HL-60 (cell line): ENCODE measurements at regions not wholly inside any gene's neighbourhood (a gene's known extent, or its start where the extent isn't known, plus 50 kb on each side); places are given as distances from the start of the nearest gene placed in this dataset.

ENCODE experiments used
- DNase-seq, 2 experiments: peaks; one replicate each; pipeline ENCODE4 v3.0.0-alpha.2; 2010 to 2020; ENCODE audit warnings: low read depth in 1 of 2, low spot score in 1 of 2
- H3K27ac ChIP-seq: fragments of 250-450 bp; sonication (Bioruptor Pico); replicated peaks from 2 replicates; pipeline ENCODE4 v1.5.1; 2020; ENCODE audit warnings: mild to moderate bottlenecking, moderate library complexity
- H3K27me3 ChIP-seq: fragments of 250-450 bp; sonication (Bioruptor Pico); 2 replicates; pipeline ENCODE4 v1.5.1; 2021; ENCODE audit warnings: mild to moderate bottlenecking, moderate library complexity; ENCODE audit not compliant: insufficient read depth, poor library complexity, severe bottlenecking
- H3K4me3 ChIP-seq: replicated peaks from 2 replicates; pipeline ENCODE4 v1.5.1; 2011; ENCODE audit warnings: mild to moderate bottlenecking, control low read depth, low read length; ENCODE audit not compliant: insufficient read depth
- GABPA ChIP-seq: IDR thresholded peaks from 2 replicates; pipeline ENCODE4 v1.6.1; 2012; ENCODE audit warnings: low read depth
- POLR2AphosphoS5 ChIP-seq: IDR thresholded peaks from 2 replicates; pipeline ENCODE4 v1.6.1; 2012; ENCODE audit warnings: low read depth
- SPI1 ChIP-seq: IDR thresholded peaks from 2 replicates; pipeline ENCODE4 v1.6.1; 2012; ENCODE audit warnings: low read depth, mild to moderate bottlenecking, borderline replicate concordance
- TF ChIP-seq, protein P1 (sequence below): IDR thresholded peaks from one replicate; pipeline ENCODE4 v1.5.1; 2011; ENCODE audit warnings: low read length, control low read depth, inconsistent platforms; ENCODE audit not compliant: insufficient read depth
- TF ChIP-seq, protein P2 (sequence below): IDR thresholded peaks from 2 replicates; pipeline ENCODE4 v1.6.1; 2012; ENCODE audit warnings: low read depth; ENCODE audit not compliant: insufficient replicate concordance

DNA sequence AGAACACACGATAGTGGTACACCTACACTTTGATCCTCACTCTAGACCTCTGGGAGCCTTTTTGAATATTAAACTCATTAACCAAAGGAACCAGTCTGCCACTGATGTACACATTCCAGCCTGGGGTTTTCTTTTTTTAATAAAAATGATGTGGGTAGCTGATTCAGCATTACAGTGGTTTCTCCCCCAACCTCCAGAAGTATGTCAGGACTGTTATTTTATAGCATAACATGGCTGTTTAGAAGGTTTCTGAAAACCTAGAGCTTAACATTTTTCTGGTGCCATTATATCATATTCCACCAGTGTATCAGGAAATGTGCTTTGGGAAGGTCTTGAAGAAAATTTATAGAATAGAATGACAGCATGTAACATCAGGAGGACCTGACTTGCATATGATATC is 540.9 kb upstream of the WWC1 start:
- Histone ChIP-seq H3K4me3 (no peak overlapping the region), H3K27me3 (no peaks in the 10 kb centered on the region), H3K27ac (no peak overlapping the region)
- no peak for TF ChIP-seq POLR2AphosphoS5
- no peak for TF ChIP-seq GABPA
- TF ChIP-seq, protein P1, sequence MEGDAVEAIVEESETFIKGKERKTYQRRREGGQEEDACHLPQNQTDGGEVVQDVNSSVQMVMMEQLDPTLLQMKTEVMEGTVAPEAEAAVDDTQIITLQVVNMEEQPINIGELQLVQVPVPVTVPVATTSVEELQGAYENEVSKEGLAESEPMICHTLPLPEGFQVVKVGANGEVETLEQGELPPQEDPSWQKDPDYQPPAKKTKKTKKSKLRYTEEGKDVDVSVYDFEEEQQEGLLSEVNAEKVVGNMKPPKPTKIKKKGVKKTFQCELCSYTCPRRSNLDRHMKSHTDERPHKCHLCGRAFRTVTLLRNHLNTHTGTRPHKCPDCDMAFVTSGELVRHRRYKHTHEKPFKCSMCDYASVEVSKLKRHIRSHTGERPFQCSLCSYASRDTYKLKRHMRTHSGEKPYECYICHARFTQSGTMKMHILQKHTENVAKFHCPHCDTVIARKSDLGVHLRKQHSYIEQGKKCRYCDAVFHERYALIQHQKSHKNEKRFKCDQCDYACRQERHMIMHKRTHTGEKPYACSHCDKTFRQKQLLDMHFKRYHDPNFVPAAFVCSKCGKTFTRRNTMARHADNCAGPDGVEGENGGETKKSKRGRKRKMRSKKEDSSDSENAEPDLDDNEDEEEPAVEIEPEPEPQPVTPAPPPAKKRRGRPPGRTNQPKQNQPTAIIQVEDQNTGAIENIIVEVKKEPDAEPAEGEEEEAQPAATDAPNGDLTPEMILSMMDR: no peak
- no peak for TF ChIP-seq SPI1
- TF ChIP-seq, protein P2, sequence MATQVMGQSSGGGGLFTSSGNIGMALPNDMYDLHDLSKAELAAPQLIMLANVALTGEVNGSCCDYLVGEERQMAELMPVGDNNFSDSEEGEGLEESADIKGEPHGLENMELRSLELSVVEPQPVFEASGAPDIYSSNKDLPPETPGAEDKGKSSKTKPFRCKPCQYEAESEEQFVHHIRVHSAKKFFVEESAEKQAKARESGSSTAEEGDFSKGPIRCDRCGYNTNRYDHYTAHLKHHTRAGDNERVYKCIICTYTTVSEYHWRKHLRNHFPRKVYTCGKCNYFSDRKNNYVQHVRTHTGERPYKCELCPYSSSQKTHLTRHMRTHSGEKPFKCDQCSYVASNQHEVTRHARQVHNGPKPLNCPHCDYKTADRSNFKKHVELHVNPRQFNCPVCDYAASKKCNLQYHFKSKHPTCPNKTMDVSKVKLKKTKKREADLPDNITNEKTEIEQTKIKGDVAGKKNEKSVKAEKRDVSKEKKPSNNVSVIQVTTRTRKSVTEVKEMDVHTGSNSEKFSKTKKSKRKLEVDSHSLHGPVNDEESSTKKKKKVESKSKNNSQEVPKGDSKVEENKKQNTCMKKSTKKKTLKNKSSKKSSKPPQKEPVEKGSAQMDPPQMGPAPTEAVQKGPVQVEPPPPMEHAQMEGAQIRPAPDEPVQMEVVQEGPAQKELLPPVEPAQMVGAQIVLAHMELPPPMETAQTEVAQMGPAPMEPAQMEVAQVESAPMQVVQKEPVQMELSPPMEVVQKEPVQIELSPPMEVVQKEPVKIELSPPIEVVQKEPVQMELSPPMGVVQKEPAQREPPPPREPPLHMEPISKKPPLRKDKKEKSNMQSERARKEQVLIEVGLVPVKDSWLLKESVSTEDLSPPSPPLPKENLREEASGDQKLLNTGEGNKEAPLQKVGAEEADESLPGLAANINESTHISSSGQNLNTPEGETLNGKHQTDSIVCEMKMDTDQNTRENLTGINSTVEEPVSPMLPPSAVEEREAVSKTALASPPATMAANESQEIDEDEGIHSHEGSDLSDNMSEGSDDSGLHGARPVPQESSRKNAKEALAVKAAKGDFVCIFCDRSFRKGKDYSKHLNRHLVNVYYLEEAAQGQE: no peak
- DNase-seq: no peak

DNA sequence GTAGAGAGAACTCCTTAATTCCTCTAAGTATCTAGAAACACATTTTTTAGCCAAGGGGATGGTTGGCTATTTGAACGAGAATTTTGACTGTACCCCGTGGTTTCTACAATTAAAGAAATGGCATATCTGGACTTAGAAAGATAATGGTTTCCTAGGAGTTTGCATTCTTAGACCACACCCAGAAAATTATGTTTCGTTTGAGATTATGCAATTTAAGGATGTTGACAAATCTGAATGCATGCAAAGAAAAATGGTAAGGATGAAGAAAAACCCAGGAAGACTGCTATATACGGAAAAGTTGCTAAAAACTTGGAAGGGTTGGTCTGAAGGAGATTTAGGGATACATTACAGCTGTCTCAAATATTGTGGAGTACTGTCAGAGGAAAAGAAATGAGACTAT is 538.5 kb upstream of the WWC1 start:
- TF ChIP-seq GABPA (no peak), SPI1 (no peak)
- no peak for DNase-seq
- no peak overlapping the region for H3K4me3 ChIP-seq
- no peak overlapping the region for H3K27ac ChIP-seq
- no peaks in the 10 kb centered on the region for H3K27me3 ChIP-seq

DNA sequence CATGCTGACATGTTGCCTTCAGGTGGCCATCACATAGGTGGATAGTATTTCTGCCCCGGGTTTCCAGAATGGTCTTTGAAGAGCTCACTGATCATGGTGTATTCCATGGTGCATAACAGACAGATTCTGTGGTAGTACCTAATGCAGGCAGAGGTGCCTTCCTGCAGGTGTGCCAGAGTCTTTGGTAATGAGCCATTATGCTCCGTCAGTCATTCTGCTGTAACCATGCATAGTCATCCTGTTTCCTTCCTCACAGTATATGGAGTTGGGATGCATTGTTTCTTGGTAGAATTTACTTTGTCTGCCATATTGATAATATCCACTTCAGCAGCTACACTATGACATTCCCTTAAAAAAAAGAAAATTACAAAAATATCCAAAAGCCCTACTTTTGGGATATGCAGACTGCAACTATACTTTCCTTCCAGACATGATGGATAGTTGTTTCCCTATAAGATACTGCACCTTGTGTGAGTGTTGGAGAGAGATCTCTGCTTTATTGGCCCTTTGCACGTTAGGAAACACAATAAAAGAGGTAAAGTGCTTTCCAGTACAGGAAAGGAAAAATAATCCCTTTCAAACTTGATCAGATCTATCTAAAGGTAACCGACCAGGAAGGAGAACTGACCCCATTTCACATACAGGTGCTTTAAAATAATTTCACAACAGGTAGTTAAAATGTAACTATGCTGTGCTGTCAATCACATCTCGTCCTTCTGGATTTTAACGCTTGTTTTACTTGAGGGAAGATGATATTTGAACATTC is 537.5 kb upstream of the WWC1 start:
- TF ChIP-seq, protein P2: no peak
- TF ChIP-seq, protein P1: no peak
- TF ChIP-seq GABPA (no peak), POLR2AphosphoS5 (no peak), SPI1 (no peak)
- H3K4me3 ChIP-seq: no peak overlapping the region

DNA sequence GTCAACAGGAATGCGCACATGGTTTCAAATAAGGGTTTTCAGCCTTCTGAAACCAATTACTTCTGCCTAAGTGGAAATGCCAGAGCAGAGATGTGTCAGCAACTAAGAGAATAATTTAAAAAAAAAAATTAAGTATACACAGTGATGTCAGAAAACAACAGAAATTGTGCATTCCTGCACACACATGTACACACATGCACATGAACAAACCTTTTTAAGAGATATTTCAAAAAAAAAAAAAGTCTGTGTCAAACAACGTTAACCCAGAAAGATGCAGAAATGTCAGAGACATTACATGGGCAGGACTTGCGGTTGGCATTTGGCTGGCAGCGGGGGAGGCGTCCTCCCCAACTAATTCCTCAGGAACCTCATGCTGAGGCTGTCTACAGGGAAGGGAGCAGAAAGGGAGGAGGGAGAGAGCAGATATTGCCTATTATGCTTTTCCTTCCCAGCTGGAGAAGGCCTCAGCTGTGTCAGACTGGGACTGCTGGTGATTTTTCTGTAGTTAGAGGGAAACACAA is 536.9 kb upstream of the WWC1 start:
- Histone ChIP-seq H3K27ac (no peak overlapping the region), H3K4me3 (no peak overlapping the region), H3K27me3 (no peaks in the 10 kb centered on the region)
- TF ChIP-seq SPI1: no peak
- TF ChIP-seq GABPA: no peak
- TF ChIP-seq, protein P2: no peak
- TF ChIP-seq, protein P1: no peak
- TF ChIP-seq POLR2AphosphoS5: no peak
- no peak for DNase-seq

More for the DNA sequence above, 537.5 kb upstream of the WWC1 start:
- H3K27me3 ChIP-seq: no peaks in the 10 kb centered on the region
- H3K27ac ChIP-seq: no peak overlapping the region
- no peak for DNase-seq
